GM19372 (cell line): ENCODE measurements at regions not wholly inside any gene's neighbourhood (a gene's known extent, or its start where the extent isn't known, plus 50 kb on each side); places are given as distances from the start of the nearest gene placed in this dataset.

ENCODE experiments used
- ATAC-seq: cut with Tn5 transposase; IDR thresholded peaks from one replicate; pipeline ENCODE4 v1.9.1; 2021; ENCODE audit warnings: mild to moderate bottlenecking, low read depth, moderate library complexity; ENCODE audit not compliant: unreplicated experiment

- ATAC-seq, result no peak
Measured at GRCh38 chr6:98747273-98747672, 87.1 kb upstream of the POU3F2 start.

GRCh38 chr6:98747960-98748359 lies 86.4 kb upstream of the POU3F2 start:
- ATAC-seq, result no peak

- ATAC-seq, result no peak
Measured at GRCh38 chr6:98759459-98759858, 74.9 kb upstream of the POU3F2 start.

GRCh38 chr6:98764373-98764911 lies 69.9 kb upstream of the POU3F2 start:
- ATAC-seq, result no peak

GRCh38 chr6:98769546-98769945 lies 64.8 kb upstream of the POU3F2 start:
- peak; percentile 62 for ATAC-seq

GRCh38 chr6:98775205-98775604 lies 59.2 kb upstream of the POU3F2 start:
- no peak for ATAC-seq

- ATAC-seq, result peak; percentile 98
Measured at GRCh38 chr6:98777762-98778161, 56.6 kb upstream of the POU3F2 start.

GRCh38 chr6:98779618-98780017 lies 54.8 kb upstream of the POU3F2 start:
- ATAC-seq, result no peak

- ATAC-seq, result no peak
Measured at GRCh38 chr6:98782772-98783171, 51.6 kb upstream of the POU3F2 start.

GRCh38 chr6:98783578-98783977 lies 50.8 kb upstream of the POU3F2 start:
- no peak for ATAC-seq
